GM19238 (cell line): ENCODE measurements at regions not wholly inside any gene's neighbourhood (a gene's known extent, or its start where the extent isn't known, plus 50 kb on each side); places are given as distances from the start of the nearest gene placed in this dataset.

Experiments
- DNase-seq: peaks from one replicate; pipeline ENCODE4 v3.0.0; 2011; ENCODE audit warnings: low spot score; ENCODE audit not compliant: insufficient read length

DNA sequence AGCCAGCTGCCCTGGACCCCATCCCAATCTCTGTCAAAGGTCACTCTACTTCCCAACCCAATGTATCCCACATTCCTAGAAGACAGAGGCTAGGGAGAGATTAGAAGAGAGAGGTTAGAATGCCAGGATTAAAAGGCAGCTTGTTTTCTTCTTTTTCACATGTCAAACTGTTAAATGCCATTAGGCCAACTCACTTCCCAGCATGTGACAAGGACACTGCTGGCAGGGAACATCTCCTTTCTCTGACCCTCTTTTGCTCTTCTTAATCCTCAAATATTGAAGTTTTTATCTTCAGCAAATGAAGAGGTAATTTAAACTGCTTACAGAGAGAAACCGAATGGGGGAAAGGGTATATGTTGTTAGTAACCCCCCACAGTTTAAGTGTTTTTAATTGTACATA, 89.1 kb downstream of the BBS10 start:
- DNase-seq = no peak

DNA sequence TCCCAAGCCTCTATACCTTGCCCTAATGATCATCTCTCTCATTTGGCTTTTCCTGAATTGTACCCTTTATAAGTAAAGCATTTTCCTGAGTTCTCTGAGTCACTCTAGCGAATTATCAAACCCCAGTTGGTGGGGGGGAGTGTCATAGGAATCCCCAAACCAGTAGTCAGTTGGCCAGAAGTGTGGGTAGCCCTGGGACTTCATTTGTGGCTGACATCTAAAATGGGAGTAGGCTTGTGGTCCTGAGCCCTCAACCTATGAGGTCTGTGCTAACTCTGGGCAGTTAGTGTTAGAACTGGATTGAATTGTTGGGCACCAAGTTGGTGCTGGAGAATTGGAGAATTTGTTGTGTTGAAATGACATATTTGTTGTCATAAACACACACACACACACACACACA, 91.3 kb downstream of the BBS10 start:
- DNase-seq = no peak

DNA sequence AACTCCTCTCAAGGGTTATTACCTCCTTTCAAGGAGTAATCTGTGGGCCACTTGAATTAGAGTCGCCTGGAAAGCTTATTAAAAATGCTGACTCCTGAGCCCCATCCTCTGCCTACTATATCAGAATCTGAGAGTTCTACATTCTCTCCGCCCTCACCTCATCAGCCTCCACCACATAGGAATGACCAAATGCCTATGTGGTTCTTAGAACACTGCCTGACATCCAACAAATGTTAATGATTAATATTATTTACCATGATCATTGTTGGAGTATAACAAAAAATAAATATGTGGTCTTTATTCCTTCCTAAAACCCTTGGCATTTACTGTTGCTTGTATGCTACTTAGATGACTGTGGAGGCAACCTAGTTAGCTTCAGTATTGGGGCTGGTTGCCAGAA, 91.9 kb downstream of the BBS10 start:
- no peak for DNase-seq

- DNase-seq = no peak
Measured at GRCh38 chr12:76255692-76256091, 92.5 kb downstream of the BBS10 start.

- DNase-seq = no peak
Measured at GRCh38 chr12:76255281-76255680, 92.9 kb downstream of the BBS10 start.

GRCh38 chr12:76252031-76252430, 96.2 kb downstream of the BBS10 start:
- DNase-seq = no peak

- DNase-seq = no peak
Measured at GRCh38 chr12:76250256-76250655, 98.0 kb downstream of the BBS10 start.

DNA sequence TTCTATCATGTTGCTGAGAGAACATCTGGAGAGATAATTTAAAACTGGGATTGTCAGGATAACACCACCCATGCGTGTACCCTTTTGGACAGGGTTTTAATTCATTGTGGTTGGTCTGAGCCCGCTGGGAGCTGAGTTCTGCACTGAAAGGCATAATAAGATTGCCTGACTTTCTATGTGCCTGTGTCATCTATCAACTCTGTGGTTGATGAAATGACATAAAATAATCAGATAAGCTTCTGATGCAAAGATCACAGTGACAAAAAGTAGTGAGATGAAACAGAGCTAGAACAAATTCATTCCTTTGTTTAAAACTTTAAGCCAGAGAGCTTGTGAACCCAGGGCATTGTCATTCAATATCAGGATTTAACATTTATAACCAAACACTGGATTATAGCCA, 98.7 kb downstream of the BBS10 start:
- DNase-seq = no peak

GRCh38 chr12:76247992-76248391, 100.2 kb downstream of the BBS10 start:
- DNase-seq = no peak

- DNase-seq = no peak
Measured at GRCh38 chr12:76247026-76247646, 101.1 kb downstream of the BBS10 start.

DNA sequence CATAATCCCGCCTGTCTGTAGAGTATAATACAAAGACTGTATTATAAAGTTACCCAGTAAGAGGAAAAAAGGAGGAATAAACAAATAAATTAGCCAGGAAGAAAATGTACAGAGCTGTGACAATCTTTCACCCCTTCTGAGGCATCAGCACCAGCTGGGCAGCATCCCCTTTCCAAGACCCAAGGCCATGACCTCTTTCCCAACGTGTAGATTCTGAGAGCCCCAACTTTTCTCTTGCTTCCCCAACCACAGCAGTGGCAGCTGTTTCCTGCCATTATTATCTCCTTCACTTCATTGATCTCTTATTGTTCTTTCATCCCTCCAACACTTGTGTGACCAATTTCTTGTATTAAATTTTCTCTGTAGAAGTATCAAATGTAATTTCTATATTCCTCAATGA, 101.6 kb downstream of the BBS10 start:
- DNase-seq = no peak

DNA sequence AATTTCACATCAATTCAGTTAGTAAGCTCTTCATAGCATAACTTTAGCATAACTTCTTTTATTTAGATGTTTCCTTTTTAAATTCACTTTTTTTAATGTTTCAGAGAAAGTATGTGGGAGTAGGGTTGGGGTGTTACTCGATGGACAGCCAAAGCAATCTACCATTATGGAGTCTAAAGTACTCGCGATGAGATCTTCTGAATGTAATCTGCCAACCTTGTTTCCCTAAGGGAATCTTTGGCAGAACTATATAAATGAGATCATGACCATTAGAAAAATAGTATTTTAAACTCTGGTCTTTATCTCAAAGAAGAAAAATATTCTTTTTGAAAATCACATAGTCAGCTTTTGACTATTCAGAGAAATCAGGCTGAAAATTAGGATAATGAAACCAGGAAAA, 103.9 kb downstream of the BBS10 start:
- DNase-seq = no peak

DNA sequence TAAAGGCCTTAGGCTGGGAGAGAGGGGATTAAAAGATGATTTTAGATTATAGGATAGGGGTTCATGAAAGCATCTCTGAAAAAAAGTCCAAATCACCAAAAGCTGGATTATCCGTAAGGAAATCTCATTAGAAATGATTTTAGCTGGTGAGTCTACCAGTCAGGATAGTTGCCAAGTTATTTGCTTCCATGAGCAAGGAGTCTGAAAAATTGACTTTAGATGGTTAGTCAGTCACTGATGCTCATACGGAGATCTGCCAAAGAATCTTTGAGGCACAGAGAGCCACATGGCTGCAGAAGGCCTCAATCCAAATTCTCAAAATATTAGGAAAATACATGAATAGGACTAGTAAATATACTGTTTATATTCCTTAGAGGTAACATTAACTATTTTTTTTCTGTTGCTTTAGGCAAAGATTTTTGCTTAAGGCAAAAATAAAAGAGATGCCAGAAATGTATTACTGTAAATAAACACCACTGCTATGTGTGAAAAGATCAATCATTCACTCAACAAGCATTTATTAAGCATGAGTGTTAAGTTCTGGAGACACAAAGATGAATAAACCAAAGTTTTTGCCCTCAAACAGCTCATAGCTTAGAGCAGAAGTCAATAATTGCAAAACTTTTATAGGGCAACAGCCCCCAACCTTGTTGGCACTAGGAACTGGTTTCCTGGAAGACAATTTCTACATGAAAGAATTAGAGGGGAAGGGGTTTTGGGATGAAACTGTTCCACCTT, 105.2 kb downstream of the BBS10 start:
- no peak for DNase-seq

GRCh38 chr12:76241371-76241770, 106.8 kb downstream of the BBS10 start:
- no peak for DNase-seq

GRCh38 chr12:76240281-76240680, 107.9 kb downstream of the BBS10 start:
- DNase-seq = no peak

DNA sequence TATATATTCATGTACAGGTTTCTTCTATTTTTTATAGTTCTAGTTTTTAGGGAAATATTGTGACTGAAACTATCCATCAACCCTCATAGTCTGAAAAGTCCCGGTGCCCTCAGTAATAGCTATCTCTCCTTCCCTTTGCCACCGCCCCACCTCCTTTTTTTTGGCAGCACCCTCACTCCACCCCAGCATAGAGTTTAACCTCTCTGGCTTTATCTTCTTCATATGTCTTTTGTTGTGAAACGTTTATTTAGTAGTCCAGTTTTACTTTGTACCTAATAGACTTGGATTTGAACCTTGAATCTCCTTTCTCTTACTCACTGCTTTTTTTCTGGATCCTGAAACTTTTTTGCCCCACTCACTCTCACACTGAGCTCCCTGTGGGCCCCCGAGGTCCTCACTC, 109.5 kb downstream of the BBS10 start:
- no peak for DNase-seq

DNA sequence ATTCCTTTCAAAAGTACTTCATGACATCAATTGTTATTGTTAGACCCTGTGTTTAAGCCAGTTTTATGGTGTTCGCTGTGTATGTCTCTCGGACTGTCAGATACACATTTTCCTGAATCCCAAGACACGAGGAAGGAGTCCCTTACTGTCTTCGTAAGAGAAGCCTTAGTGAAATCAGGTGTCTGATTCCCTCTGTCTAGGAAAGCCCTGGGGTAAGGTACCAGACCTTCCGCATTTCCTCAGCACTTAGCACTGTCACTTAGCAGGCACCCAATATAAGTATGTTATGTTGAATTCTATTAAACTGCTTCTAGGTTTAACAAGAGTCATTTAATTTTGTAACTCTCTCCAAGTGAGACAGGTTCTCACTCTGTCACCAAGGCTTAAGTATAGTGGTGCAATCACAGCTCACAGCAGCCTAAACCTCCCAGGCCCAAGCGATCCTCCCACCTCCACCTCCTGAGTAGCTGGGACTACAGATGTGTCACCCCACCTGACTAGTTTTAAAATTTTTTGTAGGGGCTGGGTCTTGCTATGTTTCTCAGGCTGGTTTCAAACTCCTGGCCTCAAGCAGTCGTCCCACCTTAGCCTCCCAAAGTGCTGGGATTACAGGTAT, 111.0 kb downstream of the BBS10 start:
- DNase-seq = no peak

- no peak for DNase-seq
Measured at GRCh38 chr12:76236640-76237039, 111.6 kb downstream of the BBS10 start.

- DNase-seq = no peak
Measured at GRCh38 chr12:76234741-76235140, 113.5 kb downstream of the BBS10 start.

DNA sequence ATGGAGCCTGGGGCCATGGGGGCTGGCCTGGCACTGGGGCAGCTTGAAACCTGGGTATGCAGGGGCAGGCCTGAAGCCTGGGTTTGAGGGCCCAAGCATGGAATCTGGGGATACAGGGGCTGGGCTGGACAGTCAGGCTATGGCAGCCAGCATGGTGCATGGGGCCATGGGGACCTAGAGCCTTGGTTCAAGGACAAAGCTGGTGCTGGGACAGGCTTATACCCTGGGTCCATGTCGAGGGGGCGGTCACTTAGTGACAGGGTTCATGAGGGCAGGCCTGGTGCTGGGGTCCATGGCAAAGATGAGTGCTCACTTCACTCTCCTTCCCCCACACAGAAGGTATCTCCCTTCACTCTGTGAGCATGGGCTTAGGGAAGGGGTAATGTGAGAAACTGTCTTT, 116.2 kb downstream of the BBS10 start:
- no peak for DNase-seq

GRCh38 chr12:76226956-76227355, 121.3 kb downstream of the BBS10 start:
- no peak for DNase-seq

DNA sequence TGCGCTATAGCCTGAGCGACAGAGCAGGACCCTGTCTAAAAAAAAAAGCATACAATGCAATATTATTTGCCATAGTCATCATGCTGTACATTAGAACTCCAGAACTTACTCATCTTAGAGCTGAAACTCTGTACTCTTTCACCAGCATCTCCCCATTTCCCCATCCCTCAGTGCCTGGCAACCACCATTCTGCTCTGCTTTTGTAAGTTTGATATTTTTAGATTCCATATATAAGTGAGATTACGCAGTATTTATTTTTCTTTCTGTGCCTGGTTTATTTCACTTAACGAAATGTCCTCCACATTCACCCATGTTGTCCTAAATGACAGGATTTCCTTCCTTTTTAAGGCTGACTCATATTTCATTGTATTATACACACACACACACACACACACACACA, 121.8 kb downstream of the BBS10 start:
- DNase-seq = no peak

GRCh38 chr12:76223869-76224268, 124.3 kb downstream of the BBS10 start:
- no peak for DNase-seq
